H1 (cell line): ENCODE measurements at regions not wholly inside any gene's neighbourhood (a gene's known extent, or its start where the extent isn't known, plus 50 kb on each side); places are given as distances from the start of the nearest gene placed in this dataset.

ENCODE experiments used
- CTCF ChIA-PET: fragments of 300-600 bp; sonication (Branson Sonifier 250); formaldehyde crosslinking; loops from one replicate; lab custom pipeline; 2021; ENCODE audit not compliant: partially characterized antibody; lab: Charles Lee
- POLR2A ChIA-PET: fragments of 300-600 bp; sonication (Branson Sonifier 250); formaldehyde crosslinking; loops from one replicate; lab custom pipeline; 2021; ENCODE audit warnings: inconsistent platforms; ENCODE audit not compliant: partially characterized antibody; lab: Charles Lee
- DNase-seq, 2 experiments: peaks; one replicate each; pipeline versions ENCODE4 v3.0.0 to v3.0.0-alpha.2; 2010 to 2022; ENCODE audit warnings: low spot score in 2 of 2, low read depth in 1 of 2, mixed read lengths in 1 of 2
- FAIRE-seq: peaks from 2 replicates; lab custom pipeline; 2011; peaks lifted over from hg19 to GRCh38; lab: Jason Lieb, UNC
- H2AFZ ChIP-seq: 2 replicates; pipeline ENCODE4 v1.8.1; 2012; ENCODE audit warnings: low read length, inconsistent platforms
- H2AK5ac ChIP-seq: 2 replicates; pipeline ENCODE4 v1.6.1; 2013; ENCODE audit warnings: low read depth, low read length
- H2BK120ac ChIP-seq: replicated peaks from 2 replicates; pipeline ENCODE3; 2013; ENCODE audit warnings: low read depth, low read length, inconsistent platforms
- H2BK12ac ChIP-seq: 2 replicates; pipeline ENCODE4 v1.6.1; 2013; ENCODE audit warnings: low read depth, low read length
- H2BK15ac ChIP-seq: 2 replicates; pipeline ENCODE4 v1.6.1; 2013; ENCODE audit warnings: low read length
- H2BK20ac ChIP-seq: 2 replicates; pipeline ENCODE4 v1.6.1; 2013; ENCODE audit warnings: low read length
- H2BK5ac ChIP-seq: 2 replicates; pipeline ENCODE4 v1.6.1; 2013; ENCODE audit warnings: low read depth, low read length
- H3K14ac ChIP-seq: 2 replicates; pipeline ENCODE4 v1.6.1; 2013; ENCODE audit warnings: inconsistent platforms; ENCODE audit not compliant: insufficient read length
- H3K18ac ChIP-seq: 2 replicates; pipeline ENCODE4 v1.6.1; 2013; ENCODE audit warnings: low read length; ENCODE audit errors: extremely low read depth
- H3K23ac ChIP-seq: 2 replicates; pipeline ENCODE4 v1.6.1; 2013; ENCODE audit warnings: inconsistent platforms; ENCODE audit not compliant: insufficient read length
- H3K23me2 ChIP-seq: 2 replicates; pipeline ENCODE4 v1.6.1; 2013; ENCODE audit warnings: low read depth, low read length
- H3K27ac ChIP-seq: 2 replicates; pipeline ENCODE4 v1.6.1; 2011; ENCODE audit warnings: low read depth, low read length, inconsistent platforms
- H3K27me3 ChIP-seq, 4 experiments: replicated peaks in 1 of 4; 1 replicate in 1 of 4; 2 replicates in 3 of 4; pipeline versions ENCODE4 v1.6.1 to v1.8.1; 2011 to 2013; ENCODE audit warnings: low read length in 3 of 4, mild to moderate bottlenecking in 3 of 4, inconsistent platforms in 2 of 4, mixed read lengths in 2 of 4, moderate library complexity in 1 of 4; ENCODE audit not compliant: control insufficient read depth in 3 of 4, insufficient read depth in 3 of 4; ENCODE audit errors: extremely low read depth in 1 of 4
- H3K36me3 ChIP-seq, 4 experiments: 2 replicates each; pipeline versions ENCODE4 v1.6.1 to v1.8.1; 2011 to 2013; ENCODE audit warnings: mild to moderate bottlenecking in 4 of 4, low read length in 3 of 4, moderate library complexity in 2 of 4, control low read depth in 1 of 4, inconsistent platforms in 1 of 4; ENCODE audit not compliant: insufficient read depth in 4 of 4, control insufficient read depth in 2 of 4
- H3K4ac ChIP-seq: replicated peaks from 2 replicates; pipeline ENCODE3; 2013; ENCODE audit warnings: low read length, low read depth, mixed read lengths, inconsistent platforms; ENCODE audit not compliant: insufficient read length
- H3K4me1 ChIP-seq, 4 experiments: replicated peaks in 1 of 4; 1 replicate in 1 of 4; 2 replicates in 3 of 4; pipeline versions ENCODE4 v1.6.1 to v1.8.1; 2011 to 2013; ENCODE audit warnings: low read length in 3 of 4, inconsistent platforms in 2 of 4, mixed read lengths in 1 of 4; ENCODE audit not compliant: insufficient read depth in 4 of 4, control insufficient read depth in 3 of 4
- H3K4me2 ChIP-seq, 2 experiments: 2 replicates each; pipeline versions ENCODE4 v1.6.1 to v1.8.1; 2011 to 2013; ENCODE audit warnings: low read depth in 2 of 2, low read length in 2 of 2, control low read depth in 1 of 2, inconsistent platforms in 1 of 2, mild to moderate bottlenecking in 1 of 2; ENCODE audit not compliant: insufficient read depth in 1 of 2
- H3K4me3 ChIP-seq, 4 experiments: fragments of 200-600, 300-600 bp in 1 of 4; sonication (generic), shearing (Covaris generic), sonication (Bioruptor Twin) in 1 of 4; 2 replicates each; pipeline versions ENCODE4 v1.5.1 to v1.8.1; 2011 to 2016; ENCODE audit warnings: low read length in 4 of 4, low read depth in 3 of 4, control low read depth in 2 of 4, inconsistent platforms in 2 of 4, mild to moderate bottlenecking in 2 of 4, mixed read lengths in 1 of 4, moderate library complexity in 1 of 4; ENCODE audit not compliant: insufficient read depth in 2 of 4; ENCODE audit errors: extremely low read depth in 1 of 4
- H3K56ac ChIP-seq: replicated peaks from 2 replicates; pipeline ENCODE3; 2013; ENCODE audit warnings: low read depth, mild to moderate bottlenecking, mixed read lengths, low read length, inconsistent platforms; ENCODE audit not compliant: insufficient read length
- H3K79me1 ChIP-seq: 2 replicates; pipeline ENCODE4 v1.6.1; 2013; ENCODE audit warnings: low read depth, low read length, control low read depth
- H3K79me2 ChIP-seq, 2 experiments: 2 replicates each; pipeline versions ENCODE4 v1.6.1 to v1.8.1; 2012 to 2013; ENCODE audit warnings: low read length in 2 of 2, mild to moderate bottlenecking in 2 of 2, inconsistent platforms in 1 of 2; ENCODE audit not compliant: insufficient read depth in 2 of 2, control insufficient read depth in 1 of 2
- H3K9ac ChIP-seq, 4 experiments: replicated peaks in 1 of 4; 1 replicate in 1 of 4; 2 replicates in 3 of 4; pipeline versions ENCODE4 v1.6.1 to v1.8.1; 2011 to 2013; ENCODE audit warnings: low read depth in 3 of 4, low read length in 3 of 4, control low read depth in 2 of 4, mild to moderate bottlenecking in 2 of 4, moderate library complexity in 2 of 4, inconsistent platforms in 1 of 4; ENCODE audit errors: extremely low read depth in 1 of 4
- H3K9me3 ChIP-seq, 2 experiments: 2 replicates each; pipeline versions ENCODE4 v1.6.1 to v1.8.1; 2012 to 2013; ENCODE audit warnings: mild to moderate bottlenecking in 2 of 2, moderate library complexity in 2 of 2, control low read depth in 1 of 2, inconsistent platforms in 1 of 2, low read depth in 1 of 2, low read length in 1 of 2, mixed read lengths in 1 of 2; ENCODE audit not compliant: insufficient read depth in 2 of 2
- H4K20me1 ChIP-seq, 2 experiments: replicated peaks in 1 of 2; 2 replicates each; pipeline versions ENCODE3 to v1.8.1; 2011 to 2013; ENCODE audit warnings: inconsistent platforms in 2 of 2, low read length in 2 of 2, mild to moderate bottlenecking in 1 of 2; ENCODE audit not compliant: insufficient read depth in 2 of 2, control insufficient read depth in 1 of 2
- H4K5ac ChIP-seq: 2 replicates; pipeline ENCODE4 v1.6.1; 2013; ENCODE audit warnings: low read length, low read depth, mixed read lengths, inconsistent platforms; ENCODE audit not compliant: insufficient read length
- H4K8ac ChIP-seq: 2 replicates; pipeline ENCODE4 v1.8.0; 2013; ENCODE audit warnings: mild to moderate bottlenecking, moderate library complexity, low read length, inconsistent platforms; ENCODE audit not compliant: insufficient read depth; ENCODE audit errors: extremely low read depth
- H4K91ac ChIP-seq: replicated peaks from 2 replicates; pipeline ENCODE3; 2013; ENCODE audit warnings: low read length, mixed read lengths, inconsistent platforms; ENCODE audit not compliant: insufficient read length
- ASH2L ChIP-seq: fragments of 200-600, 300-600 bp; sonication (generic); IDR thresholded peaks from one replicate; pipeline ENCODE4 v1.7.1; 2017; ENCODE audit warnings: low read length
- CBX8 ChIP-seq: fragments of 300-800, 300-1000 bp; sonication (generic); IDR thresholded peaks from 2 replicates; pipeline ENCODE4 v1.7.1; 2016; ENCODE audit warnings: low read depth, low read length, borderline replicate concordance
- JUND ChIP-seq: IDR thresholded peaks from 2 replicates; pipeline ENCODE4 v1.6.1; 2011; ENCODE audit warnings: mild to moderate bottlenecking, improper control_type of control experiment, low read length
- KDM1A ChIP-seq: fragments of 200-600, 300-600 bp; sonication (generic); IDR thresholded peaks from 2 replicates; pipeline ENCODE4 v1.7.1; 2016; ENCODE audit warnings: mild to moderate bottlenecking, low read length, borderline replicate concordance
- POU5F1 ChIP-seq: IDR thresholded peaks from 2 replicates; pipeline ENCODE4 v1.6.1; 2011; ENCODE audit warnings: low read depth, mild to moderate bottlenecking, low read length, moderate library complexity
- RAD21 ChIP-seq, 2 experiments: IDR thresholded peaks in 1 of 2; conservative IDR thresholded peaks in 1 of 2; 2 replicates each; pipeline ENCODE4 v1.6.1; 2011; ENCODE audit warnings: low read depth in 2 of 2, low read length in 2 of 2, improper control_type of control experiment in 1 of 2, inconsistent platforms in 1 of 2, mild to moderate bottlenecking in 1 of 2, moderate library complexity in 1 of 2
- RBBP5 ChIP-seq: IDR thresholded peaks from 2 replicates; pipeline ENCODE4 v1.7.1; 2012; ENCODE audit warnings: low read depth, mild to moderate bottlenecking, inconsistent platforms, low read length, moderate library complexity, borderline replicate concordance
- RFX5 ChIP-seq: IDR thresholded peaks from 2 replicates; pipeline ENCODE4 v1.6.1; 2011; ENCODE audit warnings: low read depth, low read length, improper control_type of control experiment, borderline replicate concordance
- SAP30 ChIP-seq: fragments of 300-600 bp; sonication (generic); IDR thresholded peaks from 2 replicates; pipeline ENCODE4 v1.7.1; 2012; ENCODE audit warnings: low read length, moderate library complexity, mild to moderate bottlenecking, inconsistent platforms; ENCODE audit not compliant: insufficient read depth, insufficient replicate concordance
- SIRT6 ChIP-seq: IDR thresholded peaks from one replicate; pipeline ENCODE4 v1.7.1; 2012; ENCODE audit warnings: low read length, inconsistent platforms
- SP4 ChIP-seq: IDR thresholded peaks from 2 replicates; pipeline ENCODE4 v1.6.1; 2012; ENCODE audit warnings: low read length, inconsistent platforms
- TBP ChIP-seq: IDR thresholded peaks from 2 replicates; pipeline ENCODE4 v1.6.1; 2011; ENCODE audit warnings: low read depth, low read length, improper control_type of control experiment
- USF2 ChIP-seq: IDR thresholded peaks from 2 replicates; pipeline ENCODE4 v1.6.1; 2011; ENCODE audit warnings: low read length, improper control_type of control experiment
- WGBS, 2 experiments: shearing (Covaris generic) in 1 of 2; methylation state at CpG; one replicate each; pipeline versions ENCODE4 v1.1.6 to v1.1.7; 2013 to 2015; ENCODE audit warnings: low lambda C conversion rate in 2 of 2, mixed read lengths in 2 of 2, inconsistent platforms in 1 of 2, low coverage in 1 of 2, missing lambda C conversion rate in 1 of 2; ENCODE audit not compliant: insufficient replicate concordance in 2 of 2, insufficient coverage in 1 of 2, insufficient read length in 1 of 2; ENCODE audit errors: extremely low coverage in 1 of 2, missing lambda C conversion rate in 1 of 2; 5-methylcytosine and 5-hydroxymethylcytosine counted together

DNA sequence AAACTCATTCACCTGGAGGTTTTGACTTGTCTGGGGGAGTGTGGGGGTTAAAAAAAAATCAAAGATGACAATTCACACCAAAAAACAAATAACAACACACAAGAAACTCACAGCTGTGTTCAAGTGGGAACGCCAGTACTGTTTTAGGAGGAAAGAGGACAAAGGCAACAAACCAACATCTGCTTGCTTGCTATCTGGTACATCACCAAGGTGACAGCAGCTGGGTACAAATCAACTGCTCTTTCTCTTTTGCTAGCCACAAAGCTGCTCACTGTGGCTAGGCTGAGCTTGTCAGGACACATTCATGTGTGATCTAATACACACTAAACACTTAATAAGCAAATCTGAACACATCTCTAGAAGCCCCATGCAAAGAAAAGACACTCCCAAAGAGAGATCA is 128.0 kb upstream of the RAP1B start:
- Histone ChIP-seq H4K91ac (no peak overlapping the region), H3K79me2 (no peaks in the 10 kb centered on the region), H4K8ac (no peak overlapping the region), H3K9me3 (no peaks in the 10 kb centered on the region), H3K4me3 (no peak overlapping the region), H2BK120ac (no peak overlapping the region), H3K23me2 (no peaks in the 10 kb centered on the region), H2BK12ac (no peak overlapping the region), H3K56ac (no peak overlapping the region), H3K4me2 (no peak overlapping the region), H3K27me3 (no peaks in the 10 kb centered on the region), H4K20me1 (no peaks in the 10 kb centered on the region), H4K5ac (no peak overlapping the region), H2BK5ac (no peak overlapping the region), H2BK20ac (no peak overlapping the region), H3K14ac (no peak overlapping the region), H3K36me3 (no peaks in the 10 kb centered on the region), H3K79me1 (no peaks in the 10 kb centered on the region), H3K27ac (no peak overlapping the region), H3K23ac (no peak overlapping the region), H2AK5ac (no peak overlapping the region), H3K18ac (no peak overlapping the region), H3K9ac (no peak overlapping the region), H2BK15ac (no peak overlapping the region), H3K4me1 (peaks cover 0 to 3% (median under 1%) of the 10 kb centered on the region in 4 experiments; a peak in 1 of 7 replicates), H3K4ac (no peak overlapping the region), H2AFZ (no peak overlapping the region)
- FAIRE-seq (no peak), DNase-seq (no peak)
- CTCF ChIA-PET = interaction anchor here (1.1 kb wide), 1 partner anchor 35 kb away, joined by 3 read pairs; no protein-coding TSS in a partner anchor
- TF ChIP-seq SP4 (no peak), RFX5 (no peak), SAP30 (no peak), SIRT6 (no peak), RAD21 (IDR thresholded peaks at IDR 0.05 in 1 of 2, conservative IDR thresholded peaks at IDR 0.05 in 1 of 2; ENCODE audit: low read depth in 2 of 2, low read length in 2 of 2) (no peak), POU5F1 (no peak), CBX8 (no peak), RBBP5 (no peak), TBP (no peak), USF2 (no peak), KDM1A (no peak), JUND (no peak), ASH2L (no peak)
- WGBS, 2 experiments = 64% methylated on average over 1 of the region's 1 CpG; no CpG with 5 or more reads in 1 of the 2 experiments
- POLR2A ChIA-PET = no interaction called here
